Thyroid gland (tissue), 4 donors: ENCODE measurements at regions not wholly inside any gene's neighbourhood (a gene's known extent, or its start where the extent isn't known, plus 50 kb on each side); places are given as distances from the start of the nearest gene placed in this dataset.

Experiments used
- CTCF ChIP-seq, 6 experiments: fragments of 200-600 bp in 3 of 6; fragments of 450-650 bp in 3 of 6; sonication (generic) in 3 of 6; IDR thresholded peaks; one replicate each; pipeline ENCODE4 v1.5.1; 2016 to 2019; ENCODE audit warnings: antibody characterized with exemption in 6 of 6, mild to moderate bottlenecking in 2 of 6, inconsistent platforms in 1 of 6, moderate library complexity in 1 of 6
- POLR2A ChIP-seq, 2 donors: fragments of 450-650 bp; IDR thresholded peaks; one replicate each; pipeline ENCODE4 v1.6.1; 2017; ENCODE audit warnings: antibody characterized with exemption in 2 of 2, mild to moderate bottlenecking in 2 of 2, moderate library complexity in 1 of 2

GRCh38 chr11:91199866-91200265 is 977.0 kb upstream of the CHORDC1 start:
- TF ChIP-seq POLR2A (IDR thresholded peaks at IDR 0.05) (no peak), CTCF (IDR thresholded peaks at IDR 0.05) (no peak)
